ENCODE measurements at regions not wholly inside any gene's neighbourhood (a gene's known extent, or its start where the extent isn't known, plus 50 kb on each side); places are given as distances from the start of the nearest gene placed in this dataset.

DNA sequence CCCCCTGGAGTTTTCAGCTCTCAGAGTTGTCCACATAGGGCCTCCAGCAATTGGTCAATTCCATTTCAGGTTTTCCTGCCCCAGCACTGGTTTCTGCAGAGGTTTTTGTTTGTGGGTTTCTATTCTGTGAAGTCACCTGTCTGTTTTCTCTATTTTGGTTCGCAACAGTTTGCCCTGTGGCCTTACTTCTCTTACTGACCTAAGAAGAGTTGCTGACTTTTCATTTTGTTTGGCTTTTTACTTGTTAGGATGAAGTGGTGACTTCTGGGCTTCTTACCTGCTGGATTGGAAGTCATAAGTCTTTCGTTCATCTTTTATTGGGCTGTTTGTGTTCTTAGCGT is 196.4 kb upstream of the PARP11 start:
- no peak for TF ChIP-seq POLR2A (IDR thresholded peaks at IDR 0.05; ENCODE audit: low read depth, low read length)
- no peak for DNase-seq (ENCODE audit: insufficient read length, low spot score)
- no peak for FAIRE-seq

DNA sequence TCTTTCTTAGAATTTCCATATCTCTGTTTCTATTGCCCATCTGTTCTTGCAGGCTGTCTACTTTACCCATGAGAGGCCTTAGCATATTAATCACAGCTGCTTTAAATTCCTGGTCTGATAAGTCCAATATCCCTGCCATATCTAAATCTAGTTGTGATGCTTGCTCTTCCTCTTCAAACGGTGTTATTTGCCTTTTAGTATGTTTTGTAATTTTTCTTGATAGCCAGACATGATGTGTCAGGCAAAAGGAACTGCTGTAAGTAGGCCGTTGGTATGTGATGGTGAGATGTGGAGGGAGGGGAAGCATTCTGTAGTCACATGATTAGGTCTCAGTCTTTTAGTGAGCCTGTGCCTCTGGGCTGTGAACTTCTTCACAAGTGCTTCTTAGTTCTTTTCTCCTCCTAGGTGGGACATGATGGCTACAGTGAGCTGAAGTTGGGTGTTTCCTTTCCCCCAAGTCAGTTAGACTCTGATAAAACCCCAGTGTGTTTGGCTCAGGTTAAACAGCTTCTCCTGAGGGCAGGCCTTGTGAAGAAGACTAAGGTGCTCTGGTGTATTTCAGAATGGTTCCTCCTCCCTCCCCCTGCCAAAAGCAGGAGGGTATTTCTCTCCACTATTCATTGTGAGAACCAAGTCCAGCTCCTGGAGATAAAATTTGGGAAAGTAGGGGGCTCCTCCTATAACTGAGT is 195.9 kb upstream of the PARP11 start:
- no peak for TF ChIP-seq POLR2A (IDR thresholded peaks at IDR 0.05; ENCODE audit: low read depth, low read length)
- no peak for FAIRE-seq
- DNase-seq (ENCODE audit: insufficient read length, low spot score): no peak

DNA sequence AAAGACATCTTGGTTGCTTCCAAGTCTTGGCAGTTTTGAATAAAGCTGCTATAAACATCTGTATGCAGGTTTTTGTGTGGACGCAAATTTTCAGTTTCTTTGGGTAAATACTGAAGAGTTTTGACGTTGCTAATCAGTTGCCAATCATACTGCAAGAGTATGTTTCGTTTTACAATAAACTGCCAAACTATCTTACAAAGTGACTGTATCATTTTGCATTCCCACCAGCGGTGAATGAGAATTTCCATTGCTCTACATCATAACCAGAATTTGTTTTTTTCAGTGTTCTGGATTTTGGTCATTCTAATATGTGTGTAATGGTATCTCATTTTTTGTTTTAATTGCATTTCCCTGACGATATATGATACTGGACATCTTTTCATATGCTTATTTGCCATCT is 190.8 kb upstream of the PARP11 start:
- FAIRE-seq: no peak
- TF ChIP-seq POLR2A (IDR thresholded peaks at IDR 0.05; ENCODE audit: low read depth, low read length): no peak
- no peak for DNase-seq (ENCODE audit: insufficient read length, low spot score)

GRCh38 chr12:4059898-4060568 is 186.8 kb upstream of the PARP11 start:
- no peak for FAIRE-seq
- no peak for TF ChIP-seq POLR2A (IDR thresholded peaks at IDR 0.05; ENCODE audit: low read depth, low read length)
- no peak for DNase-seq (ENCODE audit: insufficient read length, low spot score)

GRCh38 chr12:4056910-4057845 is 184.0 kb upstream of the PARP11 start:
- TF ChIP-seq POLR2A (IDR thresholded peaks at IDR 0.05; ENCODE audit: low read depth, low read length): no peak
- FAIRE-seq: no peak
- DNase-seq (ENCODE audit: insufficient read length, low spot score): no peak

GRCh38 chr12:4054630-4055029 is 181.4 kb upstream of the PARP11 start:
- DNase-seq (ENCODE audit: insufficient read length, low spot score): no peak
- TF ChIP-seq POLR2A (IDR thresholded peaks at IDR 0.05; ENCODE audit: low read depth, low read length): no peak
- no peak for FAIRE-seq

GRCh38 chr12:4052691-4053090 is 179.5 kb upstream of the PARP11 start:
- DNase-seq (ENCODE audit: insufficient read length, low spot score): no peak
- TF ChIP-seq POLR2A (IDR thresholded peaks at IDR 0.05; ENCODE audit: low read depth, low read length): no peak
- no peak for FAIRE-seq

DNA sequence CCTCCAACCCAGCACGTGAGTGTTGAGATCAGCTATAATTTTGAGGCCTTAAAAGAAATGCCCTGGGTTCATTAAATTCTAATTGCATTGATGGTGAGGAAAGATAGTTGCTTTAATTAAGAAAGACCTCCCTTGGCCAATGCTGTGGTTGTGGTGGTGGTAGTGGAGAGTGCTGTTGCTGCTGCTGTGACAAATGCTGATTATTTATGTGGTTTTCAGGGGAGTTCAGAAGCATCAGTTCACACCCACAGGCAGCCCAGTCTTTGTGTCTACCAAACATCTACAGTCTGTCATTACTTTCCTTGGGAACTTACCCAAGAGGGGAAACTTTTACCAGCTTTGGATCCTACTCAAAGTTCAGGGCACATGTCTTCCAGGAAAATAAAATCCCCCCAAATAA is 178.4 kb upstream of the PARP11 start:
- no peak for DNase-seq (ENCODE audit: insufficient read length, low spot score)
- no peak for TF ChIP-seq POLR2A (IDR thresholded peaks at IDR 0.05; ENCODE audit: low read depth, low read length)
- FAIRE-seq: no peak

GRCh38 chr12:4050340-4050739 is 177.1 kb upstream of the PARP11 start:
- no peak for DNase-seq (ENCODE audit: insufficient read length, low spot score)
- FAIRE-seq: no peak
- TF ChIP-seq POLR2A (IDR thresholded peaks at IDR 0.05; ENCODE audit: low read depth, low read length): no peak

- TF ChIP-seq POLR2A (IDR thresholded peaks at IDR 0.05; ENCODE audit: low read depth, low read length): no peak
- FAIRE-seq: no peak
- no peak for DNase-seq (ENCODE audit: insufficient read length, low spot score)
Observed at GRCh38 chr12:4049298-4050080, 176.3 kb upstream of the PARP11 start.

DNA sequence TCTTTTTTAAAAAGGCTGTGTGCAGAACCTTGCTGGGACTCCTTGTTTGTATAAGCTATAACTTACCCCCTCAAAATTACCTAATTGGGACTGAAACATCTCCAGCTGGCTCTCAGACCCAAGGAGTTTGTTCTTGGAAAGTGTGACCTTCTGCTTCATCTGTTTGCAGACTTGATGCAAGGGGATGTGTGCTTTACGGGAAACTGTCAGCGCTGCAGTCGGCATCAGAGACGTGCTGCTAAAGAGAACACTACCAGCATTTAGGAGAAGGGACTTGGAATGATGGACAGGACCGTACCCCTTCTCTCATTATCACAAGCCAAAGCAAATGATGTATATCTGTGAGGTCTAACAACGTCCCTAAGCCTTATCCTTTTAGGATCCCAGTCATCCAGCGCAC is 174.2 kb upstream of the PARP11 start:
- FAIRE-seq (no peak), DNase-seq (ENCODE audit: insufficient read length, low spot score) (no peak)
- no peak for TF ChIP-seq POLR2A (IDR thresholded peaks at IDR 0.05; ENCODE audit: low read depth, low read length)

DNA sequence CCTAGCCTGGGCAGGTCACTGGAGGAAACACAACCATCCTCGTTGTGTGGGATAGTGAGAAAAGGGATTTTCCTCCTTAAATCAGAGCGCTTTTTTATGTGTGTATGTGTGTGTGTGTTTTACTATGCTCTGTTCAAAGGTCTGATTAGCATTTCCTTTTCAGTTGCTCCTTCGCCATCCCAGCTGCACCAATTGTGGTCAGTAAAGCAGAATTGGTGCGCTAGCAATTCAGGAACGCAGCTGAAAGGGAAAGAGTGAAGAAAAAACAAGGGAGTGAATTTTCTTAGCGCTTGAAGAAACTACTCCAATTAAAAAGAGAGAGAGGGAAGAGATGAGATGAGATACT is 173.3 kb upstream of the PARP11 start:
- no peak for DNase-seq (ENCODE audit: insufficient read length, low spot score)
- TF ChIP-seq POLR2A (IDR thresholded peaks at IDR 0.05; ENCODE audit: low read depth, low read length): no peak
- no peak for FAIRE-seq

DNA sequence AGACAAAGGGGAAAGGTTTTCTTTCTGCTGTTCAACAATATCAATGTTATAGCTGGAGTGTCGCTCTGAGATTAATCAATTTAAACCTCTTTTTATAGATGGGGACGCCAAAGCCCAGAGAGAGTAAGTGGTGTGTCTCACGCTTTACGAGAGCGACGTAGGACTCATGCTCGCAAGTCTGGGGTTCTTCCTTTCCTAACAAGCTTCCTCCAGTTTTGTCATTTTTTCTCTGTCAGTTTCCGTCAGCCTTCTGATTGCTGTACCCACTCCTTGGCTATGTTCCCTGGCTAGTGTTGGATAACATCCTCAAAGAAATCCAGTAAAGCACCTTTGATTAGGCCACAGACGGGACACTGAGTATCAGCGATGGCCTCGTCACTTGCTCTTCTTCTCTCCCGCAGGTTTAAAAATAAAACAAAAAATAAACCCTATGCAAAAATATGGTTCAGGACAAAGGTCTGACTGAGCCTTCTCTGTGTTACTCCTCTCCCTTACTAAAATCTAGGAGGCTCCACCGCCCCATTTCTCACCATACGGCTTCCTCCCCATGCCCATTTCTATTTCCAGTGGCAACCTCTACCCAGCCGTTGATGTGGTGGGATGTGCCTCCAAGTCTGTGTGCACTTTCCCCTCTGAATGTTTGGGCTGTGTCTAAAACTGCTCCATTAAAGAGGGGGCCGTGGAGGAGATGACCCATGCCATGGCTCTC is 172.7 kb upstream of the PARP11 start:
- TF ChIP-seq POLR2A (IDR thresholded peaks at IDR 0.05; ENCODE audit: low read depth, low read length): no peak
- DNase-seq (ENCODE audit: insufficient read length, low spot score) (no peak), FAIRE-seq (no peak)
